CD4-positive, alpha-beta T cell treated with Interleukin-2 at 100 ng/mL for 4 hours (primary cell): ENCODE measurements at regions not wholly inside any gene's neighbourhood (a gene's known extent, or its start where the extent isn't known, plus 50 kb on each side); places are given as distances from the start of the nearest gene placed in this dataset.

ENCODE experiments used
- DNase-seq: peaks from one replicate; pipeline ENCODE4 v3.0.0-alpha.2; 2020; ENCODE audit warnings: low spot score

DNA sequence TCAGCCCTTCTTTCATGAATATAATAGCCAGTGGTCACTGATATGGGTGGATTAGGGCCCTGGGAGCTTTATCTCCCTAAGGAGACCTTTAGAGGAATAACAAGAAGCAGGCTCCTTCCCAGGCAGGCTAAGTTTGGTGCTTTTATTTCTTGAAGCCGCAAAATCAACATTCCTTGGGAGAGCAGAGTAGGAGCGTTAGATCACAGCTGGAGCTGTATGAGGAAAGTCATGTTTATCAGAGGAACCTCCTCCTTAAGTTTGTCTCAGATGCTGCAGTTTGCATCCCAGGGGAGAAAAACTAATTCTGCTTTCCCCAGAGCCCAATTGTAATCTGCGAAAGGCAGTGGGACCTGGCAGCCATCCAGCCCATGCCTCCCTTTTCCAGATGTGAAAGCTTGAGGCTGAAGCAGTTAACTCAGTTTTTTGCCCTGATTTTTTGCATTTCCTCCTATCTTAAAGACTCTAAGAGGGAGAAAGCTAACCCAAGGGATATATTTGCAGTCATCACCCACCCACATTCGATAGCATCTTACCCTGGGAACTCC is 186.0 kb upstream of the FRMPD4 start:
- DNase-seq = no peak

DNA sequence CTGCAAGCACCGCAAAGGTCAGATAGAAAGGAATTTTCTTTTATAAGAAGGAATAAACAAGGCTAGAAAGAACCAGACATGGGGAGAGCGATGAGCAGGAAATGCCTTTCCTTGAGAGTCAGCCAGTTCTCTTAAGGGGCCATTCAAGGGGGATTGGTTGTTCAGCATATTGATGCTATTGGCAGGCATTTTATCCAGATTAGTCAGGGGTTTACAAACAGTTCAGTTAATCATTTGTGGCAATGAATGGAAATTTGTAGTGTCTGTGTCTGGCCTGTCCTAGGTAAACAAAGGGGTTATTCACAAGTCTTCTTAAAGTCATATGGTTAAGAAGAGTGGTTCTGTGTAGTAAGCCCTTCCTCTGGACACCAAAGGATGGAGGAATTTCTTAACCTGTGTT is 184.7 kb upstream of the FRMPD4 start:
- DNase-seq = no peak

DNA sequence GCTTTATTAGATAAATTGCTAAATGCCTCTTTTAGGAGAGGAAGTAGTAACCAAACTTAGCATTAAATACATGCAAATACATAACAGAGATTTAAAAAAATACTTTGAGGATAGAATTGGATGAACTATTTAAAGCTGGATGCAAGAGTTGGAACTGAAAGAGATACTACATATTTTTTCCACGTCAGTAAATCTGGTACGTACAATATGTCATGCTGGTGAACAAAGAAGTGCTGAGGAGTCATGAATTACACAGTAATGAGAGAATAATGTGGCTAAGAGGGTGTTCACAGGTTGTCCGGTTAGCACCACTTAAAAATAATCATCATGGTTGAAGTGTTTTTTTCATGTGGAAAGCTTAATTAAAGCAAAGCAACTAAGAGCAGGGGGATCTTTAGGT is 184.1 kb upstream of the FRMPD4 start:
- DNase-seq = no peak

DNA sequence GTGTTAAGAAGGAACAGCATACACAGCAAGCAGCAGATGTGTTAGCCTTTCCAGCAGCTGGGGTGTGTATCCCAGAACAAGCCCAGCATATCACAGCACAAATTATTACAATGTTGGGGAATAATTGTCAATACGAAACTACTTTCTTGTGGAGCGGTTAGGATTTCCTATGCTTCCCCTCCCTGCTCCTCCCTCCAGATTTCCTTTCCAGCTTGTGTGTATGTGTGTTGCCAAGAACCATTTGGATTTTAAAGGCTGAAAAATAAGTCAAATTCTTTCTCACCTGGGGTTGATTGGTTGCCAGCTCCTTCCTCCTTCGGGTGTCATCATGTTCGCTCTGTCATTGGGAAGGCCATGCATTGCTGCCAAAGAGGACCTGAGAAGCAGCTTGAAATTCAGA is 178.2 kb upstream of the FRMPD4 start:
- DNase-seq = no peak

DNA sequence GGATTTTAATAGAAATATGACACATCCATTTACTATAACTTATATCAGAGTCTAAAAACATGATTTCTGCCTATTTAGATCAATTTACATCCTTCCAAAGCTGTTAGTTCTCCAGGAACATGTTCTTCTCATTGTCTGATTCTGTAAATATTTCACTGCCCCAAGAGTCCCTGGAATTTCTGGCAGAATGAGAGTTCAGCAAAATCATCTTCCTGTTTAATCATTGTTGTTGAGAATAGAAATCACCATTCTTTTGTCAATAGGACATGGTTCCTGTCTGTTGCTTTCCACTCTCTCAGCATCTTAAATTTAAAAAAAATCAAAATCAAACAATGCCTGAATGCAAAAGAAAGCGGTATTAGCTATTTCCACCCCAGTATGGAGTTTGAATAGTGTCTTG is 172.8 kb upstream of the FRMPD4 start:
- DNase-seq = no peak

DNA sequence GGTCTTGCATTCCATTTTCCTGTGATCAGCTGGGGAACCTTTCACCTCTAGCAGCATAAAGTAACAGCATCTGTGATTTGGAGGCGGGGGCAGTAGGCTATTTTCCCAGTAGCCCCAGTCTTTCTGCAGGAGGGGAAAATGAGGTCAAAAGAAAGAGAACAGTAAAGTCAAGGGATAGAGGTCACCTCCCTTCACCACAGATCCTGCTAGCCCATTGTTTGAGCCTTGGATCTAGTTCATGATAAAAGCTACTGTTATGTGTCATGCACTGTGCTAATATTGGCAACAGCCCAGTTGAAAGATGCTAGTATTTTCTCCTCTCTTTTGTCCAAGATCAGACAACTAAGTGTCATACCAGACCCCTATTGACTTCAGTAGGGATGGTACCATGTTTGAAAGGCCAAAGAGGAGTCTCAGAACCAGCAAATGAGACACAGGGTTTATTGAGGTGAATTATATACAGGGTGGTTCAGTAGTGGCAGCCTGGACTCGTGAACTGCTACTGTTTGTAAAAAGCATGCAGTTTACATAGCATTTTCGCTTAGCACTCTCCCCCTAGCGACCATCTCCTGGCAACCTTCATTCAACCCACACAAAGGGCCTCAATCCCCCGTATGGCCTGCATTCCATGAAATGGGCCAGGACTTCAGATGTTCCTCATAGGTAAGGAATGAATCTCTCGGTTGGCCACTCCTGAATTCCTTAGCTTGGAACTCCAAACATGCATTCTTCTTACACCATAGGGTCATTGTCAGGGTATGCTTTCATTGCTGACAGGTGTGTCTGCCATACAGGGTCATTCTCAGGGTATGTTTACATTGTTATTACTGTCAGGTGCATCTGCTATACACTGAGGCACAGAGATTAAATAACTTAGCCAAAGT is 170.0 kb upstream of the FRMPD4 start:
- no peak for DNase-seq

DNA sequence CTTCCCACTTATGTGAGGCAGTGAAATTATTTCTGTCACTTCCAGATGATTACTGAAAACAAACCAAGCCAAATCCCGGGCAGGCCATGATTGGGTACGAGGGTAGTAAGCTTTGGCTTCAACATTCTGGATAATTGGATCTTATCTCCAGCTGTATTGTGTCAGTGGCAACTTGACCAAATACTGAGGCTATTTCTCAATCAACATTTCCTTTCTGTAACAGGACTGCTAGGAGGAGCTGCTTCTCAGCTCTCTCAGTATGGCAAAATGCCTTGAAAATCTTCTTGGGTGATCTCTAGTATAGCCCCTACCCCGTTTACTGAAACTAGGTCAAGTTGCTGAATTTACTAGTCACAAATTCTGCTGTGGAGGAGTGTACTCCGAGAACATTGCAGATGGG is 169.3 kb upstream of the FRMPD4 start:
- no peak for DNase-seq

DNA sequence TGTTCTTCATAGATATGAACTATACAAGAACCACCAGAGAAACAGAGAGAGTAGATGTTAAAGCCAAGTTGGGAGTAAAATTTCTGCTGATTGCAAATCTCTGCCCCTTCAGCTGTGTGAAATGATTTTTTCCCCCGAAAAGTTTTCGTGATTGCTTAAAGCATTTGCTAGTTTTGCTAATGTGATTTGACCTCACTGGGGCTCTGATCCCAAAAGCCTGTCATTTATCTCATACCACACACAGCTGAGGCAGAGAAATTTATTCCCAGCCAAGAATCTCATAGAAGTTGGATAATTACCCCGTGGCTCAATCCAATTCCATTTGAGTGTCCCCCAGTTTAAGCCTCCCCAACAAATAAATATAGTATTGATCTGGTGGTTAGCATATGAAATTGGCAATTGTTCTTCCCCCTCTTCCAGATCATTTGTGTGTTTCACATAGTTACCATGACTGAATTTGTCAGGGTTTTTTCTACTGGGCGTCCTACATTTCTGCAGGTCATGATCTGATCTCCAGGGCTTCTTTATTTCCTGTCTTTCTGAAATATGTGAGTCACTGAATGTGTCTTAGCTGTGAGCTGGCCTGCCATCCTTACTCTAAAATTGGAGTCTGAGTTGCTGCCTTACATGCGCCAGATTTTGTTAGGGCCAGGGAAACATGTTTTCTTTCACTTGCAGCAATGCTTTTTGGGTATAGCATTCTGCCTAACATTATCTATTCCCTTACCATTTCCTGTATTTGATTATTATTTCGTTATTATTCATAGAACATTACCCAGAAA is 167.5 kb upstream of the FRMPD4 start:
- DNase-seq = no peak

DNA sequence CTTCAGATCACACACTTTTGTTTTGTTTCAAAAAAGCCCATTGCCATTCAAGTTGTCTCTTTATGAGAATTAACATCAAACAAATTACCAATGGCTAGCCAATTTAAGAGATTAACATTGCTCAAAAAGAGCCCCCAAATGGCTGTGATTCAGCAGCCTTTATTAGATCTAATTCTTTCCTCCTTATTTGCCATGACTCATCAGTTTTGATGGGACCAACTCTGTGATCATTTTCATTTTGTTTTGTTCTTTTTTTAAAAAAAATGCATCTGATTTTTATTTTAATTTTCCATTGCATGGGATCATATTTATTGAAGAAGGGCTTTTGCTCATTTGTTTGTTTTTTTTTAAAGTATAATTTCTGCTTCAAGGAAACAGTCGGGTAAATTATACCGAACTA is 161.6 kb upstream of the FRMPD4 start:
- no peak for DNase-seq

DNA sequence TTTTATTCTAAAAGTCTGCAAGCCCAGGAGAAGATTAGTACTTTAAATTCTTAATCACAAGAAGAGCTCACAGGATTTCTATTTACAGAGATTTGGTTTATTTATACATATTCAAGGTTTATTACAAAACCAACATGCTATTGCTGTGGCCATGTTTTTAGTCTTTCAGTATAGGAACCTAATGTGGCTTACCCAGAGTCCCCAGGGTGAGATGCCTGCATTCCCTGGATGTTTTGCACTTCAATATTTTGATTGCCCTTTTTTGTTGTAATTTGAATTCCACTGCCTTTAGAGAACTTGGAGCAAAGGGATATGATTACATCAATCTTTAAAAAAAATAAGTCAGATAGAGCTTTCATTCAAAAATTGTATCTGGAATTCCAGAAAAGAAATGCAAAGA is 146.0 kb upstream of the FRMPD4 start:
- no peak for DNase-seq

DNA sequence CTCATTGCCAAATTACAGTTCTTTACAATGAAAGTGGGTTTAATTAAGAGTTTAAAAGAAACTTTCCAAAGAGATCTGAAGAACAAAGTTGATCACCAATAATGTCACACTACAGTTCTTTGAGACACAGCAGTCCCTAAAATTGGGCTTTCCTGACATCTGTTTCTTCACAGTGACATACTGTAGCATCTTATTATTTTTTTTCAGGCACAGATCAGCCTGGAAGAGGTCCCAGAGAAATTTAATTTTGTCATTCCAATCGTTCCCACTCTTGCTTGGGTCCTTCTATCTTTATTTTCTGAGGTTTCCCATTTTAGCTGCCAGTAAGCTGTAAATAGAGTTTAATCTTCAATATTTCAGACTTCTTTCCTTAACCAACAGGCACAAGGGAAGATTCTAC is 143.1 kb upstream of the FRMPD4 start:
- no peak for DNase-seq

DNA sequence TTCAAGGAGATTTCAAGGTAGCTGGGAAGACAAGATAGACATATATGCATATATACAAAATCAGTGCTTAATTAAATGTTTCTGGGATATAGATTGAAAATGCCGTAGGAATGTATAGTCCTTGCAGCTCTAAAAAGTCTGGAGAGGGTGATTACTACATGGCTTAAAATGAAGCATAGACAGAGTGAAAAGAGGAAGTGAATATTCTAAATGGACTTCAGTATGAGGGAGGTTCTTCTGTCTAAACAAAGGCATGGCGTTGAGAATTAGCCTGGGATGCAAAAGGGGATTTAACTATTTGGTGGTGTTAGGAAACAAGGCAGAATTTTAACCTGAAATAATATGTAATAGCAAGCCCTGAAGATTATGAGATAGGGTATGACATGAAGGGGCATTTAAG is 141.5 kb upstream of the FRMPD4 start:
- DNase-seq = no peak

DNA sequence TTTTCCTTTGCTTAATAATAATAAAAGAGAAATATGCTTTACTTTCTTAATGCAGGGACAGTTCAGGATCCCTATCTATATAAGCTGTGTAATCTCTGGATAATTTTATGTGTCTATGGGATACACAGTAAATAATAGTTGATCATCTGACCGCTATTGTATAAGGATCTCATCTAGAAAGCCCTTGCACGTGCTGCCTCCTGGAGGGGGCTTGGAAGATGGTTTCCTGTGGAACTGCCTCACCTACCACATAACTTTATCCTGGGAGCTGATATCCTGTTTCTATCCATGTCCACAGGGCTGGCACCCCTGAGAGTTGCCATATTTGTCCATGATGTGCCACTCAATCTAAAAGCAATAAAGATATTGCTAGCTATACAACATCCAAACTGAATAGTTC is 139.3 kb upstream of the FRMPD4 start:
- DNase-seq = no peak

DNA sequence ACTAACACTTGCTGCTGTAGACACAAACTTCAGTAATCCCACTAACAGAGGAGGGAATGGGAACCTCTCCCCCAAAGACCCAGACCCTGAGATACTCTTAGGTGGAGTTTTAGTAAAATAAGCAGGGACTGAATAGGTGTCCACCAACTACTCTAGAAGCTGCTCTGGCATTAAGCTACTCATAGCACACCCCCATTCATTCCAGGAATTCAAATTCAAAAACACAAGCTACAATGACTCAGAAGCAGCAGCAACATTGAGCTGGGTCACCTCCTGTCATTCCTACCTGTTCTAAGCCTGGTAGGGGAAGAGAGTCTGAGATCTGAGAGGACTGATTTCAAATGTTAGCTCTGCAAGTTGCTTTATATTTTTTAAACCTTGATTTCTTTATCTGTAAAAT is 135.4 kb upstream of the FRMPD4 start:
- no peak for DNase-seq

DNA sequence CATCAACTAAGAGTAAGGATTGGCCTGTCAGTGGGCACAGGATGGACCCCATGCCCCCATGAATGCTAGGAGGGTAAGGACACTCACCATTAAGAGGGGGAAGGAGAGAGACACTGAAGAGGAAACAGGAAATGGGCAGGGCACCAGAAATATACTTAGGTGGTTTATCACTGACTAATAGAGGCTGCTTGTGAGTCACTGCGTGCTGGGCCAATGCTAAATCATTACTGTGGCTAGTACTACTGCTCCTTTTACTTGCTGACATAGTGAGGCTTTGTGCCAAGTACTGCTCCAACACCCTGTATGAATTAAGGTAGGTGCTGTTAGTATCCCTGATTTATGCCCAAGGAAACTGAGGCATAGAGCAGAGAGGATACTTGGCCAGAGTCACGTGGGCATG is 130.4 kb upstream of the FRMPD4 start:
- no peak for DNase-seq

DNA sequence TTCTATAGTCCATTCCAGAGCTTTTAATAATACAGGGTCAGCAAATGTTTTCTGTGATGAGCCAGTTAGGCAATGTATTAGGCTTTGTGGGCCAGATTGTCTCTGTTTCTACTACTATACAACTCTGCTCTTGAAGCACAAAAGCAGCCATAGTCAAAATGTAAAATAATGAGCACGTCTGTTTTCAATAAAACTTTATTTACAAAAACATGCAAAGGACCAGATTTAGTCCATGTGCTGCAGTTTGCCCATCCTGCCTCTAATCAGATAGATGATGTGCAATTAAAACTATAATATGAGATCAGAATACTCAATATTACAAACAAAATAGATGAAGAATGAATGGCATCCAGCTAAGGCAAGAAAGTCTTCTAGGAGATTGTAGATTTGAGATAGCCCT is 127.8 kb upstream of the FRMPD4 start:
- no peak for DNase-seq

DNA sequence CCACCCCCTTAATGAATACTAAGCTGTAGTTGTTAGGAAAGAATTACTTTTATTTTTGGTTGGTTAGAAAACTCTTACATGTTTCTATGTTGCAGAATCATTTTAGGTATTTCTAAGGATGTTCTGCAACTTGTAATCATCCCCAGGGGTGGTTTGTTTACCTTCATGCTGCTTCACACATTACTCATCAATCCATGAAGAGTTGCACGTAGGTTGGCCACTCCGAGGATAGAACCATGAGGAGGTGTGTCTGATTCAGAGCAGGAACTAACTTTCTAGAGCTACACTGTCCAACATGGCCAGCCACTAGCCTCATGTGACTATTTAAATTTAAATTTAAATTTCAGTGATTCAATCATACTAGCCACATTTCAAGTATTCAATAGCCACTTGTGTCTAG is 127.2 kb upstream of the FRMPD4 start:
- no peak for DNase-seq

DNA sequence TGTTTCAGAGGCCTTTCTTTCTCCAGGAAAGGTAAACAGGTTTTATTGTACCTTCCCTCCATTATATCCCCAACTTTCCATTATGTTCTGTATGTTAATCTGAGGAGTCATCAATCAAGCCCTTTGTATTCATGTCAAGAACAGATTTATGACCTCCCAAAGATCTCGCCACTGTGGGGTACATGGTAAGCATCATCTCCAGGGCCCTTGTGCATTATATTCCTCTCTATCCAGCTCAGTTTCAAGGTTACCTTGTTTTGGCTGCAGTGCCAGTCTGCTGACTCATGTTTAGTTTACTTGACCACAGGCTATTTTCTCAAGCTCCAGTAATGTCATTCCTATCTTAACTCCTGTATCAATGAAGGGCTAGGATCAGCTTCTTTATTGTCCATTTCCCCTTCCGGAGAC is 125.1 kb upstream of the FRMPD4 start:
- no peak for DNase-seq

DNA sequence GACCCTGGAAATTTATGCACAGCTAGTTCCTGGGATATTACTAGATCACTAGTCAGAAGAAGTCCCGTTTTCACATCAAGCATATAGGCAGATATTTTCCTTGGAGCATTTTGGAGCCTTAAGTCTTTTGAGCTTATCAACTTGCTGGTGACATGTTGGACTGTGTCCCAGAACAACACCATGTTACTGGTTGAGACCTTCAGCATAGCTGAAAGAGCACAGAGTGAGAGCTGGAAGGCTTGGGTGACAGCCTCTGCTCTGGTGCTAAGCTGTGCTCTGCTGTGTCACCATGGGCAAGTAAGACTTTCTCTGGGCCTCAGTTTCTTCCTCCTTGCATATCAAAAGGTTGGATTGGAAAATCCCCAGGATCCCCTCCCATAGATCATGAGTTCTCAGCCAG is 116.6 kb upstream of the FRMPD4 start:
- DNase-seq = no peak

DNA sequence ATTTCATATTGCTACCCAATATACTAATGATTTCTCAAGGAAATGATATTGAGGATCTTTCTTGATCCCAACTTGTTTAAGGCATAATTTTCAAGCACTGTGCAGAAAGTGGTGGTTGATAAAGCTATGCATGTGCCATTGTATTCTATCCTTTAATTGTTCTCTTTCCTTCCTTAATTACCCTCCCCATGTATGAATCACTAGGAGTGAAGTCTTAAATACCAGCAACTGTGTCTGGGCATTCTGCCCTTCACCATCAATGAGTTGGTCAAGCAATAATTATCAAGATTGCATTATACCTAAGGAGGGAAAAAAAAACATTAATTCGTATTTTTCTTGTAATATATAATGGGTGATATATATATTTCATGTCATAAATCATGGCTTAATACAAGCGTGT is 111.8 kb upstream of the FRMPD4 start:
- no peak for DNase-seq

DNA sequence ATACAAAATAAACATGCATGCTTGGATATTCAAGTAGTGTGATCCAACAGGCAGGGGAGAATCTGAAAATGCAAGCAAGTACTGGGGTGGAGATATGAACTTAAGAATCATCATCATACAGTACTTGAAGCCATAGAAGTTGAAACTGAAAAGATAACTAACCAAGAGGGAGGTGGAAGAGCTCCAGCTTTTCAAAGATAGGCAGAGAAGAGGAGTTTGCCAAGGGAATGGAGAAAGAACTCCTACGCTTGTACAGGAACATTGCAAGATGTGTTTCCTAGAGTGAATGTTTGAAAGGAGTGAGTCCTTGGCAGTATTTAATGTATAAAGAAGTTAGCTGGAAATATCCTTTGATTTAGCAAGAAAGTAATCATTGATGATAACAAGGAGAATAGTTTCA is 106.2 kb upstream of the FRMPD4 start:
- no peak for DNase-seq

DNA sequence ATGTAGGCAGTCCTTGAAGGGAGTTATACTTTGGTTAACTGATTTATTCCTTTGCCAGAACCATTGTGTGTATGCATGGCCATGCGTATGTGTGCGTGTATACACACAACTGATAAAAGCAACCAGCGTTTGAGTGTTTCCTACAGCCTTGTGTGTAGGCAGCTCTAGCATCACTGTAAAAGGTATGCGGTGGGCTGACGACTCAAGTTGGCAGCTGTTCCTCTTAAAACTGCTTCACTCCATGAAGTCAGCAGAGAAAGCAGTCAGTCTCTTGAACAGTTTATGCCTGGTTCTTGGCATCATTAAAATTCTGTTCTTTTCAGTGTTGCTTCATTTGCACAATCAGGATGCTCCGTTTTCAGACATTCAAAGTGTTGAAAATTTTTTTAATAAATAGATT is 103.5 kb upstream of the FRMPD4 start:
- no peak for DNase-seq

DNA sequence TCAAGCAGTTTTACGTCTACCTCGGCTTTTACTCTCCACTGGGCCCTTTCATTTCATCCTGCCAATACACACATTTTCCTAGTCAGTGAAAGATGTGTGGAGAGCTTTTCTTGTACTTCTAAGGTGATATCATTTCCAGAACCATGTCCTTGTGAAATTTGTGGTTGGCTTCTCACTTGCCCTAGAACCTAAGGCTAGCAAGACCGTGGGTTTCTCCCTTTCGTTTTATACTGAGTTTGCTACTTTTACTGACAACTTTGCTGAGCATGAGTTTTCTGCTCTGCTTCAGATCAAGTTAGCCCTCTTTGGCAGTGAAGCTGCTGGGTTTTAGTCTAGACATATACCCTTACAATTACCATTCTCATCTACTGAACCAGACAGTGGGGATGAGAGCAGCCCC is 95.7 kb upstream of the FRMPD4 start:
- DNase-seq = no peak
